Epithelial cell of proximal tubule (primary cell): ENCODE measurements at regions not wholly inside any gene's neighbourhood (a gene's known extent, or its start where the extent isn't known, plus 50 kb on each side); places are given as distances from the start of the nearest gene placed in this dataset.

ENCODE experiments used
- DNase-seq: peaks from one replicate; pipeline ENCODE4 v3.0.0-alpha.2; 2011; ENCODE audit warnings: low read depth
- H3K4me3 ChIP-seq: 2 replicates; pipeline ENCODE4 v1.5.1; 2011; ENCODE audit warnings: low read depth, mild to moderate bottlenecking, low read length
- CTCF ChIP-seq: conservative IDR thresholded peaks from 2 replicates; pipeline ENCODE4 v1.5.1; 2012; ENCODE audit warnings: low read depth, mild to moderate bottlenecking, low read length

- DNase-seq, result no peak
- no peak overlapping the region for H3K4me3 ChIP-seq
- TF ChIP-seq CTCF, result no peak
Observed at GRCh38 chr22:27412866-27413445, 388.6 kb downstream of the MN1 start.

DNA sequence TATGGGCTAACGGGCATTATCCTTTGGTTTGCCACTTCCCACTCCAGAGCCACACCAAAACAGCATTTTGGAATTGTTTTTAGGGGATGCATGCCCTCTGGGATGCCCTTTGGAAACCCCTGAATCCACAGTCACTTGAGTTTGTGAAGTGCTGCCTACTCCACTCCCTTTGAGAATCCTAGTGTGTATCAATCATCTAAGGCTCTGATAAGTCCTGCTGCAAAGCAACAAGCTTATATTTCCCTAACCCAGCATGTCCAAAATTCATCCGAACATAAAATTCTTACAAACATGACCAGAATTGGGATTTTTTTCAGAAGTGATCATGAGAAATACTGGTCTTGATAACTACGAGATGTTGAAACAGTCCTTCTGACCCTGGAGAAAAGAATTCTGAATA is 387.9 kb downstream of the MN1 start:
- no peak overlapping the region for H3K4me3 ChIP-seq
- no peak for DNase-seq
- no peak for TF ChIP-seq CTCF

DNA sequence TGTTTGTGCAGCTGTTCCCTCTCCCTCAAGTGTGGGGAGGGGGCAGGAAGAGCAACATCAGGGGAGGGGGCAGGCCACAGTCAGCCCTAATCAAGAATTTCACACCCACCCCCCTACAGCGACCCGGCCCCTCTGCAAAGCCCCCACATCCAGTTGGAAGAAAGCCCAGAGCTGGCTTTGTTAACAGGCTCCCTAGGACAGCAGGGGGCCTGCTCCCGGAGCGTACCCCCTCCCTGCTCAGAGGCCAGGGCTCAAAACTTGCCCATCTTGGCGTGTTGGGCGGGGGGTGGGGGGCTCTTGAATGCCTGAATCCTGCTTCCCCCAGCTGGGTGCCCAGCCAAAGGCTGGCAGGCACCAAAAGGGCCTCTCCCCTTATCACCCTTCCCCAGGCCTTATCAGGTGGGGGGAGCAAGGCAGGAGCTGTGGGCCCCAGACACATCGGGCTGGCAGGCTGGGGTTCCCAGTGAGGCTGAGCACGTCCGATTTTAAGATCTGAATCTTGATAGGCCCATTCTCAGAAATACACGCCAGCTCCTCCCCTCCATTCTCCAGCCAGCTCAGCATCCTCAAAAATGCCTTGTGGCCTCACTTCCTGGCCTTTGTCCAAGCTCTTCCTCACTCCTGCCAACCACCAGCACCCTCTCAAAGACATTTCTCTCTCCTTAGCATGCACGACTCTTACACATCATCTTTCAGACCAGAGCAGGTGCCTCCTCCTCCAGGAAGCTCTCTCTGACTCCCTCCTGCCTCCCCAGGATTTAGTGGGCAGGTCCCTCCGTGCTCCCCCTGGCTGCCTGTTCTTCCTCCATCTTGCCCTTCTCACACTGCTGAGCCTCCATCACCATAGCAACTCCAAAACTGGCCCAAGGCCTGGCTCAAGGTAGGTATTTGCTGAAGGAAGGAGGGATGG is 384.8 kb downstream of the MN1 start:
- no peak overlapping the region for H3K4me3 ChIP-seq
- TF ChIP-seq CTCF, result no peak
- DNase-seq, result no peak

DNA sequence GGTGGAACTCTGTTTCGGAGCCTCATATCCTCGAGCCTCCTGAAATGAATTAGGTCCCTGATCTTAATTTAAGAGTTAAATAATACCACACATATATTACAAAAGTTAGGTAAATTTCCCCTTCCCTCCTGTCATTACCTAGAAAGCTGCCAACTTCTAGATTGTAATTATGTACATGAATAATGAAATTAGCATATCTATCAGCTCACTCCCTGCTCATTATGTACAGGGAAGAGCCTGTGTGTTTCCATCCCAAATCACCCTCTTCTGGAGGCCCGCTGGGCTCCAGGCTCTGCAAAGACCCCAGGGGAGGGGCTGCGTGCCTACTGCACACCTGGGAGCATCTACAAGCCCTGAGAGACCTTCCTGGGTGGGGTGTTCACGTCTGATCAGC is 384.1 kb downstream of the MN1 start:
- DNase-seq, result no peak
- no peak for TF ChIP-seq CTCF
- no peak overlapping the region for H3K4me3 ChIP-seq

GRCh38 chr22:27418261-27418660 is 383.3 kb downstream of the MN1 start:
- no peak for DNase-seq
- no peak for TF ChIP-seq CTCF
- no peak overlapping the region for H3K4me3 ChIP-seq

GRCh38 chr22:27419473-27419872 is 382.1 kb downstream of the MN1 start:
- TF ChIP-seq CTCF, result no peak
- no peak for DNase-seq
- H3K4me3 ChIP-seq, result no peak overlapping the region
